Panc1 (cell line): ENCODE measurements at regions not wholly inside any gene's neighbourhood (a gene's known extent, or its start where the extent isn't known, plus 50 kb on each side); places are given as distances from the start of the nearest gene placed in this dataset.

Source experiments
- POLR2AphosphoS5 ChIP-seq: IDR thresholded peaks from 2 replicates; pipeline ENCODE4 v1.6.1; 2012; ENCODE audit warnings: mild to moderate bottlenecking, low read depth, low read length, moderate library complexity
- TF ChIP-seq, protein P1 (sequence below), 2 experiments: IDR thresholded peaks; 2 replicates each; pipeline ENCODE4 v1.6.1; 2011 to 2012; ENCODE audit warnings: low read depth in 2 of 2, control low read depth in 1 of 2, low read length in 1 of 2, mild to moderate bottlenecking in 1 of 2, moderate library complexity in 1 of 2; ENCODE audit not compliant: insufficient read depth in 1 of 2
- TF ChIP-seq, protein P2 (sequence below): fragments of 450-650 bp; IDR thresholded peaks from 2 replicates; pipeline ENCODE4 v1.5.1; 2017; ENCODE audit warnings: mild to moderate bottlenecking

DNA sequence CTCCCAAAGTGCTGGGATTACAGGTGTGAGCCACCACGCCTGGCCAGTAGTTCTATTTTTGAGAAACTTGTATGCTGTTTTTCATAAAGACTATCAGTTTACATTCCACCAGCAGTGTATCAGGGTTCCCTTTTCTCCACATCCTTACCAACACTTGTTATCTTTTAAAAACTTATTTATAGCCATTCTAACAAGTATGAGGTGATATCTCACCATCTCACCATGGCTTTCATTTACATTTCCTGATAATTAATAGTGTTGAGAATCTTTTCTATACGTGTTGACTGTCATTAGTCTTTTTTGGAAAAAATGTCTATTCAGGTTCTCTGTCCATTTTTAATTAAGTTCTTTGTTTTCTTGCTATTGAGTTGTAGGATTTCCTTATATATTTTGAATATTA is 416.1 kb downstream of the NEBL start:
- TF ChIP-seq, protein P1, sequence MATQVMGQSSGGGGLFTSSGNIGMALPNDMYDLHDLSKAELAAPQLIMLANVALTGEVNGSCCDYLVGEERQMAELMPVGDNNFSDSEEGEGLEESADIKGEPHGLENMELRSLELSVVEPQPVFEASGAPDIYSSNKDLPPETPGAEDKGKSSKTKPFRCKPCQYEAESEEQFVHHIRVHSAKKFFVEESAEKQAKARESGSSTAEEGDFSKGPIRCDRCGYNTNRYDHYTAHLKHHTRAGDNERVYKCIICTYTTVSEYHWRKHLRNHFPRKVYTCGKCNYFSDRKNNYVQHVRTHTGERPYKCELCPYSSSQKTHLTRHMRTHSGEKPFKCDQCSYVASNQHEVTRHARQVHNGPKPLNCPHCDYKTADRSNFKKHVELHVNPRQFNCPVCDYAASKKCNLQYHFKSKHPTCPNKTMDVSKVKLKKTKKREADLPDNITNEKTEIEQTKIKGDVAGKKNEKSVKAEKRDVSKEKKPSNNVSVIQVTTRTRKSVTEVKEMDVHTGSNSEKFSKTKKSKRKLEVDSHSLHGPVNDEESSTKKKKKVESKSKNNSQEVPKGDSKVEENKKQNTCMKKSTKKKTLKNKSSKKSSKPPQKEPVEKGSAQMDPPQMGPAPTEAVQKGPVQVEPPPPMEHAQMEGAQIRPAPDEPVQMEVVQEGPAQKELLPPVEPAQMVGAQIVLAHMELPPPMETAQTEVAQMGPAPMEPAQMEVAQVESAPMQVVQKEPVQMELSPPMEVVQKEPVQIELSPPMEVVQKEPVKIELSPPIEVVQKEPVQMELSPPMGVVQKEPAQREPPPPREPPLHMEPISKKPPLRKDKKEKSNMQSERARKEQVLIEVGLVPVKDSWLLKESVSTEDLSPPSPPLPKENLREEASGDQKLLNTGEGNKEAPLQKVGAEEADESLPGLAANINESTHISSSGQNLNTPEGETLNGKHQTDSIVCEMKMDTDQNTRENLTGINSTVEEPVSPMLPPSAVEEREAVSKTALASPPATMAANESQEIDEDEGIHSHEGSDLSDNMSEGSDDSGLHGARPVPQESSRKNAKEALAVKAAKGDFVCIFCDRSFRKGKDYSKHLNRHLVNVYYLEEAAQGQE (IDR thresholded peaks at IDR 0.05; ENCODE audit: insufficient read depth in 1 of 2, low read depth in 2 of 2, low read length in 1 of 2): no peak
- TF ChIP-seq, protein P2, sequence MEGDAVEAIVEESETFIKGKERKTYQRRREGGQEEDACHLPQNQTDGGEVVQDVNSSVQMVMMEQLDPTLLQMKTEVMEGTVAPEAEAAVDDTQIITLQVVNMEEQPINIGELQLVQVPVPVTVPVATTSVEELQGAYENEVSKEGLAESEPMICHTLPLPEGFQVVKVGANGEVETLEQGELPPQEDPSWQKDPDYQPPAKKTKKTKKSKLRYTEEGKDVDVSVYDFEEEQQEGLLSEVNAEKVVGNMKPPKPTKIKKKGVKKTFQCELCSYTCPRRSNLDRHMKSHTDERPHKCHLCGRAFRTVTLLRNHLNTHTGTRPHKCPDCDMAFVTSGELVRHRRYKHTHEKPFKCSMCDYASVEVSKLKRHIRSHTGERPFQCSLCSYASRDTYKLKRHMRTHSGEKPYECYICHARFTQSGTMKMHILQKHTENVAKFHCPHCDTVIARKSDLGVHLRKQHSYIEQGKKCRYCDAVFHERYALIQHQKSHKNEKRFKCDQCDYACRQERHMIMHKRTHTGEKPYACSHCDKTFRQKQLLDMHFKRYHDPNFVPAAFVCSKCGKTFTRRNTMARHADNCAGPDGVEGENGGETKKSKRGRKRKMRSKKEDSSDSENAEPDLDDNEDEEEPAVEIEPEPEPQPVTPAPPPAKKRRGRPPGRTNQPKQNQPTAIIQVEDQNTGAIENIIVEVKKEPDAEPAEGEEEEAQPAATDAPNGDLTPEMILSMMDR: no peak
- TF ChIP-seq POLR2AphosphoS5: no peak
